IMR-90 (cell line): ENCODE measurements at regions not wholly inside any gene's neighbourhood (a gene's known extent, or its start where the extent isn't known, plus 50 kb on each side); places are given as distances from the start of the nearest gene placed in this dataset.

ENCODE experiments used
- CTCF ChIP-seq: conservative IDR thresholded peaks from 2 replicates; pipeline ENCODE4 v1.5.1; 2012; ENCODE audit warnings: mild to moderate bottlenecking, low read depth, low read length, improper control_type of control experiment
- RAD21 ChIP-seq: IDR thresholded peaks from 2 replicates; pipeline ENCODE4 v1.6.1; 2012; ENCODE audit warnings: low read length, improper control_type of control experiment
- TF ChIP-seq, protein P1 (sequence below): fragments of 150-350 bp; IDR thresholded peaks from 2 replicates; pipeline ENCODE4 v1.6.1; 2017; ENCODE audit warnings: mild to moderate bottlenecking, antibody characterized with exemption, low read length, low read depth

GRCh38 chr1:67573311-67573872 is 111.6 kb upstream of the GADD45A start:
- TF ChIP-seq CTCF (no peak), RAD21 (no peak)
- TF ChIP-seq, protein P1, sequence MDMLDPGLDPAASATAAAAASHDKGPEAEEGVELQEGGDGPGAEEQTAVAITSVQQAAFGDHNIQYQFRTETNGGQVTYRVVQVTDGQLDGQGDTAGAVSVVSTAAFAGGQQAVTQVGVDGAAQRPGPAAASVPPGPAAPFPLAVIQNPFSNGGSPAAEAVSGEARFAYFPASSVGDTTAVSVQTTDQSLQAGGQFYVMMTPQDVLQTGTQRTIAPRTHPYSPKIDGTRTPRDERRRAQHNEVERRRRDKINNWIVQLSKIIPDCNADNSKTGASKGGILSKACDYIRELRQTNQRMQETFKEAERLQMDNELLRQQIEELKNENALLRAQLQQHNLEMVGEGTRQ = no peak
